Thyroid gland (tissue), 4 donors: ENCODE measurements at regions not wholly inside any gene's neighbourhood (a gene's known extent, or its start where the extent isn't known, plus 50 kb on each side); places are given as distances from the start of the nearest gene placed in this dataset.

ENCODE experiments used
- CTCF ChIP-seq, 6 experiments: fragments of 200-600 bp in 3 of 6; fragments of 450-650 bp in 3 of 6; sonication (generic) in 3 of 6; IDR thresholded peaks; one replicate each; pipeline ENCODE4 v1.5.1; 2016 to 2019; ENCODE audit warnings: antibody characterized with exemption in 6 of 6, mild to moderate bottlenecking in 2 of 6, inconsistent platforms in 1 of 6, moderate library complexity in 1 of 6
- POLR2A ChIP-seq, 2 donors: fragments of 450-650 bp; IDR thresholded peaks; one replicate each; pipeline ENCODE4 v1.6.1; 2017; ENCODE audit warnings: antibody characterized with exemption in 2 of 2, mild to moderate bottlenecking in 2 of 2, moderate library complexity in 1 of 2

- no peak for TF ChIP-seq CTCF (IDR thresholded peaks at IDR 0.05)
- TF ChIP-seq POLR2A (IDR thresholded peaks at IDR 0.05): no peak
Observed at GRCh38 chr9:108073823-108074222, 584.3 kb upstream of the KLF4 start.
